ENCODE measurements at regions not wholly inside any gene's neighbourhood (a gene's known extent, or its start where the extent isn't known, plus 50 kb on each side); places are given as distances from the start of the nearest gene placed in this dataset.

GRCh38 chr11:37422511-37422910 lies 824.5 kb upstream of the RAG2 start:
- in situ Hi-C loops (cut with HindIII; ENCODE audit: low sequenced_read_pairs): no loop called here
- DNase-seq (ENCODE audit: low read depth, low spot score): no peak
- no peak overlapping the region for H3K4me3 ChIP-seq (ENCODE audit: low read depth, low read length)
- TF ChIP-seq, protein P1, sequence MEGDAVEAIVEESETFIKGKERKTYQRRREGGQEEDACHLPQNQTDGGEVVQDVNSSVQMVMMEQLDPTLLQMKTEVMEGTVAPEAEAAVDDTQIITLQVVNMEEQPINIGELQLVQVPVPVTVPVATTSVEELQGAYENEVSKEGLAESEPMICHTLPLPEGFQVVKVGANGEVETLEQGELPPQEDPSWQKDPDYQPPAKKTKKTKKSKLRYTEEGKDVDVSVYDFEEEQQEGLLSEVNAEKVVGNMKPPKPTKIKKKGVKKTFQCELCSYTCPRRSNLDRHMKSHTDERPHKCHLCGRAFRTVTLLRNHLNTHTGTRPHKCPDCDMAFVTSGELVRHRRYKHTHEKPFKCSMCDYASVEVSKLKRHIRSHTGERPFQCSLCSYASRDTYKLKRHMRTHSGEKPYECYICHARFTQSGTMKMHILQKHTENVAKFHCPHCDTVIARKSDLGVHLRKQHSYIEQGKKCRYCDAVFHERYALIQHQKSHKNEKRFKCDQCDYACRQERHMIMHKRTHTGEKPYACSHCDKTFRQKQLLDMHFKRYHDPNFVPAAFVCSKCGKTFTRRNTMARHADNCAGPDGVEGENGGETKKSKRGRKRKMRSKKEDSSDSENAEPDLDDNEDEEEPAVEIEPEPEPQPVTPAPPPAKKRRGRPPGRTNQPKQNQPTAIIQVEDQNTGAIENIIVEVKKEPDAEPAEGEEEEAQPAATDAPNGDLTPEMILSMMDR (IDR thresholded peaks at IDR 0.05; ENCODE audit: low read depth, low read length): no peak

DNA sequence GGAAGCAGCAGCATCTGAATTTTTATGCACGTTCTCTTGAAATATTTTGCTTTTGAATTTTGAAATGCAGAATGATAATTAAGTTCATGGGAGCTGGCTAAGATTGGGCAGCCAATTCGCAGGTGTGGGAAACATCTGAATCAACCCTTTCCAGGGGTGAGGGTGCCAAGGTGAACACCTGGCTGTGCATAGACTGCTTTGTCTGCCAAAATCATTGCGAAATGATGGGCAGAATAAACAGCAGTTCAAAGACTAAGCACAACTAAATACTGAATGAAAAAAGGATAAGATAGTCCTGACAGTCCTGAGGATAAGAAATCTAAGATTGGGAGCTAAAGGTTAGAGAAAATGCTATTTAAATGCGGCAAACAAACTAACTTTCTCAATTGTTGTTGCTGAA lies 813.3 kb upstream of the RAG2 start:
- no peak overlapping the region for H3K4me3 ChIP-seq (ENCODE audit: low read depth, low read length)
- TF ChIP-seq, protein P1 (IDR thresholded peaks at IDR 0.05; ENCODE audit: low read depth, low read length): no peak
- no peak for DNase-seq (ENCODE audit: low read depth, low spot score)
- in situ Hi-C loops (cut with HindIII; ENCODE audit: low sequenced_read_pairs): no loop called here

- TF ChIP-seq, protein P1 (IDR thresholded peaks at IDR 0.05; ENCODE audit: low read depth, low read length): no peak
These were observed 811.1 kb upstream of the RAG2 start for GRCh38 chr11:37409124-37409523.

DNA sequence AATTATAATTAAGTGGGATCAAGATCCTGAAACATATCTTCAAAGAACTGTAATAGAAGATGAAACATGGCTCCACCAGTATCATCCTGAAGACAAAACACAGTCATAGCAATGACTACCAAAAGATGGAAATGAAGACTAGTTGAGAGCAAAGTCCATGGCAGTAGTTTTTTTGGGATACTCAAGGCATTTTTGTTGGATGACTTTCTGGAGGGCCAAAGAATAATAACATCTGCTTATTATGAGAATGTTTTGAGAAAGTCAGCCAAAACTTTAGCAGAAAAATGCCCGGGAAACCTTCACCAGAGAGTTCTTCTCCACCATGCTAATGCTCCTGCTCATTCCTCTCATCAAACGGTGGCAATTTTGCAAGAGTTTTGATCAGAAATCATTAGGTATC lies 809.4 kb upstream of the RAG2 start:
- in situ Hi-C loops (cut with HindIII; ENCODE audit: low sequenced_read_pairs): no loop called here
- no peak for DNase-seq (ENCODE audit: low read depth, low spot score)
- H3K4me3 ChIP-seq (ENCODE audit: low read depth, low read length): no peak overlapping the region
- TF ChIP-seq, protein P1 (IDR thresholded peaks at IDR 0.05; ENCODE audit: low read depth, low read length): no peak

More at GRCh38 chr11:37409124-37409523, 811.1 kb upstream of the RAG2 start:
- peak; percentile 62 for DNase-seq (ENCODE audit: low read depth, low spot score)
- in situ Hi-C loops (cut with HindIII; ENCODE audit: low sequenced_read_pairs): no loop called here
- H3K4me3 ChIP-seq (ENCODE audit: low read depth, low read length): no peak overlapping the region

- peak; percentile 17 for DNase-seq (ENCODE audit: low read depth, low spot score)
- no peak overlapping the region for H3K4me3 ChIP-seq (ENCODE audit: low read depth, low read length)
- in situ Hi-C loops (cut with HindIII; ENCODE audit: low sequenced_read_pairs): no loop called here
- TF ChIP-seq, protein P1 (IDR thresholded peaks at IDR 0.05; ENCODE audit: low read depth, low read length): no peak
These were observed 808.6 kb upstream of the RAG2 start for GRCh38 chr11:37406651-37407050.

DNA sequence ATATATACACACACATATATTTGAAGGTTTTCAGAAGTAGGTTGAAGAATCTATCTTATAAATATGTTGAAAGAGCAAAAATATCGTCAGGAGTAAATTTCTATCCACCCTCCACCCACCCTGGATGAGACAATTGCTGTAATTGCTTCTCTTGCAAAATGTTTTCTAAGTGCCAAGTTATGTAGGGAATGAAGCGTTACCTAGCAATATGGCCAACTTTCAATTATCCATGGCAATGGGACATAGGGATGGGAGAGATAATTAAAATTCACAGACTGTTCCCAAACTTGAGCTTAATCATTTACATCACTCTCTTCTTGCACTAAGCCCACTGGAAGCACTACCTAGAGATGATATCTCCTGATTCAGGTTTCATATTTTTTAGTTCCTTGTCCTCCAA lies 806.2 kb upstream of the RAG2 start:
- TF ChIP-seq, protein P1 (IDR thresholded peaks at IDR 0.05; ENCODE audit: low read depth, low read length): no peak
- no peak overlapping the region for H3K4me3 ChIP-seq (ENCODE audit: low read depth, low read length)
- in situ Hi-C loops (cut with HindIII; ENCODE audit: low sequenced_read_pairs): no loop called here

DNA sequence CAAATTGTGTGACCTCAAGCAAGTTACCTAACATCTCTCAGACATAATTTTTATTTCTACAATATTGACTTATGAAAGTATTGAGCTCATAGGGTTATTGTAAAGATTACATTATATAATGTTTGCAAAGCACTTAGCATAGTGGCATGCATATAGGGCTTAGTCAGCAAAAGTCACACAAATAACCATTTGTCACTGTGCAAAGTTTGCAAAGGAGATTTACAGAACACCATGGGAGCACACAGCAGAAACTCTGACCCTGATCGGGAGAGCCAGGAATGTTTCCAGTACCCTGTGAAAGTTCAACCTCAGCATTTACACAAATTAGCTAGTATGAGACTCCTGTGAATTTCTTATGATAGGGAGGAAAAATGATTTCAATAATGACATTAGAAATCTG lies 804.6 kb upstream of the RAG2 start:
- in situ Hi-C loops (cut with HindIII; ENCODE audit: low sequenced_read_pairs): no loop called here
- TF ChIP-seq, protein P1 (IDR thresholded peaks at IDR 0.05; ENCODE audit: low read depth, low read length): no peak
- H3K4me3 ChIP-seq (ENCODE audit: low read depth, low read length): no peak overlapping the region
- no peak for DNase-seq (ENCODE audit: low read depth, low spot score)

More for the DNA sequence above, 806.2 kb upstream of the RAG2 start:
- DNase-seq (ENCODE audit: low read depth, low spot score): no peak
